Neural cell (in vitro differentiated cells): ENCODE measurements at regions not wholly inside any gene's neighbourhood (a gene's known extent, or its start where the extent isn't known, plus 50 kb on each side); places are given as distances from the start of the nearest gene placed in this dataset.

Source experiments
- H2AFZ ChIP-seq: fragments of 200-600, 300-800 bp; sonication (generic), shearing (Covaris generic); 2 replicates; pipeline ENCODE4 v1.6.0; 2014; ENCODE audit warnings: low read depth, mild to moderate bottlenecking, antibody characterized with exemption, low read length, moderate library complexity
- H3F3A ChIP-seq: fragments of 200-600 bp; shearing (Covaris generic); 2 replicates; pipeline ENCODE4 v1.6.1; 2016; ENCODE audit warnings: mild to moderate bottlenecking, moderate library complexity, mixed read lengths, antibody characterized with exemption, low read length; ENCODE audit not compliant: insufficient read depth, poor library complexity, severe bottlenecking
- H3K27ac ChIP-seq: fragments of 200-600, 300-800 bp; sonication (generic), shearing (Covaris generic); 2 replicates; pipeline ENCODE4 v1.5.1; 2014; ENCODE audit warnings: mild to moderate bottlenecking, low read length, moderate library complexity
- H3K27me3 ChIP-seq: fragments of 300-800, 200-600 bp; sonication (generic), shearing (Covaris generic); 2 replicates; pipeline ENCODE4 v1.6.0; 2014; ENCODE audit warnings: mild to moderate bottlenecking, low read depth, low read length, moderate library complexity; ENCODE audit not compliant: insufficient read depth
- H3K36me3 ChIP-seq: fragments of 300-800, 200-600 bp; sonication (generic), shearing (Covaris generic); 2 replicates; pipeline ENCODE4 v1.5.1; 2014; ENCODE audit warnings: mild to moderate bottlenecking, antibody characterized with exemption, low read length, moderate library complexity; ENCODE audit not compliant: insufficient read depth
- H3K4me2 ChIP-seq: fragments of 300-800, 200-600 bp; sonication (generic), shearing (Covaris generic); 2 replicates; pipeline ENCODE4 v1.6.0; 2014; ENCODE audit warnings: mild to moderate bottlenecking, low read length
- H3K4me3 ChIP-seq: fragments of 300-800, 200-600 bp; sonication (generic), shearing (Covaris generic); 2 replicates; pipeline ENCODE4 v1.5.1; 2014; ENCODE audit warnings: mild to moderate bottlenecking, low read length, moderate library complexity
- H3K79me2 ChIP-seq: fragments of 200-600 bp; shearing (Covaris generic); replicated peaks from 2 replicates; pipeline ENCODE4 v1.6.0; 2014; ENCODE audit warnings: mild to moderate bottlenecking, low read length, moderate library complexity; ENCODE audit not compliant: insufficient read depth
- H3K9ac ChIP-seq: fragments of 300-800, 200-600 bp; sonication (generic), shearing (Covaris generic); 2 replicates; pipeline ENCODE4 v1.6.1; 2016; ENCODE audit warnings: mild to moderate bottlenecking, low read length, mixed read lengths
- H3K9me2 ChIP-seq: fragments of 200-600 bp; shearing (Covaris generic); 2 replicates; pipeline ENCODE4 v1.6.1; 2016; ENCODE audit warnings: mild to moderate bottlenecking, low read length, mixed read lengths; ENCODE audit not compliant: insufficient read depth
- H3K9me3 ChIP-seq: fragments of 200-600, 300-800 bp; sonication (generic), shearing (Covaris generic); 2 replicates; pipeline ENCODE4 v1.6.1; 2016; ENCODE audit warnings: mild to moderate bottlenecking, mixed run types, low read length, moderate library complexity, mixed read lengths
- H4K20me1 ChIP-seq: fragments of 200-600 bp; shearing (Covaris generic); 2 replicates; pipeline ENCODE4 v1.6.1; 2016; ENCODE audit warnings: mild to moderate bottlenecking, mixed run types; ENCODE audit not compliant: insufficient read depth
- CTCF ChIP-seq: fragments of 450-650 bp; IDR thresholded peaks from 2 replicates; pipeline ENCODE4 v1.5.1; 2014; ENCODE audit warnings: antibody characterized with exemption, mild to moderate bottlenecking, moderate library complexity; ENCODE audit not compliant: poor library complexity, severe bottlenecking
- EP300 ChIP-seq: fragments of 450-650 bp; conservative IDR thresholded peaks from 2 replicates; pipeline ENCODE4 v1.6.1; 2014; ENCODE audit warnings: antibody characterized with exemption, mild to moderate bottlenecking, moderate library complexity; ENCODE audit not compliant: poor library complexity, severe bottlenecking
- EZH2 ChIP-seq: fragments of 200-600, 300-800 bp; shearing (Covaris generic), sonication (generic); IDR thresholded peaks from 2 replicates; pipeline ENCODE4 v1.6.1; 2014; ENCODE audit warnings: antibody characterized with exemption, low read length, borderline replicate concordance, mild to moderate bottlenecking; ENCODE audit not compliant: insufficient read depth, poor library complexity, severe bottlenecking
- MXI1 ChIP-seq: fragments of 450-650 bp; conservative IDR thresholded peaks from 2 replicates; pipeline ENCODE4 v1.6.1; 2014; ENCODE audit warnings: antibody characterized with exemption, mild to moderate bottlenecking; ENCODE audit not compliant: poor library complexity, severe bottlenecking
- POLR2AphosphoS5 ChIP-seq: IDR thresholded peaks from 2 replicates; pipeline ENCODE4 v1.6.1; 2012
- RAD21 ChIP-seq: fragments of 450-650 bp; conservative IDR thresholded peaks from 2 replicates; pipeline ENCODE4 v1.6.1; 2014; ENCODE audit warnings: antibody characterized with exemption, mild to moderate bottlenecking, moderate library complexity
- REST ChIP-seq: IDR thresholded peaks from 2 replicates; pipeline ENCODE4 v1.6.1; 2012; ENCODE audit warnings: borderline replicate concordance
- SMC3 ChIP-seq: fragments of 450-650 bp; conservative IDR thresholded peaks from 2 replicates; pipeline ENCODE4 v1.6.1; 2014; ENCODE audit warnings: antibody characterized with exemption, mild to moderate bottlenecking, moderate library complexity; ENCODE audit not compliant: poor library complexity
- TAF1 ChIP-seq: IDR thresholded peaks from 2 replicates; pipeline ENCODE4 v1.6.1; 2012; ENCODE audit warnings: low read depth

GRCh38 chr2:120523766-120524165, 177.8 kb downstream of the INHBB start:
- Histone ChIP-seq H3K4me2 (no peak overlapping the region), H4K20me1 (no peaks in the 10 kb centered on the region), H3K27ac (no peak overlapping the region), H3K79me2 (no peaks in the 10 kb centered on the region), H2AFZ (no peak overlapping the region), H3K9ac (no peak overlapping the region), H3K36me3 (no peaks in the 10 kb centered on the region), H3K9me3 (no peaks in the 10 kb centered on the region), H3K9me2 (no peaks in the 10 kb centered on the region), H3K27me3 (no peaks in the 10 kb centered on the region), H3F3A (no peaks in the 10 kb centered on the region), H3K4me3 (no peak overlapping the region)
- no peak for TF ChIP-seq RAD21
- TF ChIP-seq POLR2AphosphoS5 = no peak

DNA sequence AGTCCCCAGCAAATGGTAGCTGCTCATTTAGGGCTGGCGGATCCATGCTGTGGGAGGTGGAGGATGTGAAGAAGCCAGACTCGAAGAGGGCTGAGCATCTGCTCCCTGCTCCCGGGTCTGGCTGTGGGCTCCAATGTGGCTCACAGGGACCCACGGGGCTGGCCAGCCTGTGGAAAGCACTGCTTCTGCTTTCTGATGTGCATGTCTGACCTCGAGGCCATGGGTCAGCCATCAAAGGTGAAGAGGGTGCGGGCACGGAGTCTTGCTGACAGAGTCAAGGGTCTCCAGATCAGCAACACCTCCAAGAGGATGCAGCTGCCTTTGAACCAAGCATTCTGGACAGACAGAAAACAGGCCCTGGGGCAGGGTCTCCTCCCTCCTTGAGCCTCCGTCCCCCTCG, 178.2 kb downstream of the INHBB start:
- Histone ChIP-seq H3K27ac (no peak overlapping the region), H3K4me2 (no peak overlapping the region), H3K27me3 (no peaks in the 10 kb centered on the region), H3K9me3 (no peaks in the 10 kb centered on the region), H4K20me1 (no peaks in the 10 kb centered on the region), H3K4me3 (no peak overlapping the region), H3K9me2 (no peaks in the 10 kb centered on the region), H3K9ac (no peak overlapping the region), H3F3A (no peaks in the 10 kb centered on the region), H3K36me3 (no peaks in the 10 kb centered on the region), H2AFZ (no peak overlapping the region), H3K79me2 (no peaks in the 10 kb centered on the region)
- TF ChIP-seq RAD21 (no peak), CTCF (no peak), POLR2AphosphoS5 (no peak), SMC3 (no peak), EZH2 (no peak), MXI1 (no peak), TAF1 (no peak), REST (no peak), EP300 (no peak)
